ENCODE measurements at regions not wholly inside any gene's neighbourhood (a gene's known extent, or its start where the extent isn't known, plus 50 kb on each side); places are given as distances from the start of the nearest gene placed in this dataset.
"Not testable (repeated sequence)": the region's sequence is repeated elsewhere in the genome, so short reads cannot be mapped to it uniquely, and the experiment has no call there.

- Mint-ChIP-seq H3K36me3 (ENCODE audit: low read depth) (no peaks in the 10 kb centered on the region), H3K27me3 (ENCODE audit: low read depth) (no peaks in the 10 kb centered on the region), H3K4me1 (ENCODE audit: low read depth) (no peaks in the 10 kb centered on the region), H3K4me3 (no peak overlapping the region), H3K9me3 (no peaks in the 10 kb centered on the region), H3K27ac (no peak overlapping the region)
- no peak for DNase-seq (ENCODE audit: low spot score)
These were observed 460.7 kb upstream of the MEIS1 start for GRCh38 chr2:65974067-65974723.

- no peak for DNase-seq (ENCODE audit: low spot score)
- no peaks in the 10 kb centered on the region for H3K27me3 Mint-ChIP-seq (ENCODE audit: low read depth)
- no peaks in the 10 kb centered on the region for H3K36me3 Mint-ChIP-seq (ENCODE audit: low read depth)
- H3K9me3 Mint-ChIP-seq, result no peaks in the 10 kb centered on the region
- H3K4me1 Mint-ChIP-seq (ENCODE audit: low read depth), result no peaks in the 10 kb centered on the region
- no peak overlapping the region for H3K27ac Mint-ChIP-seq
- H3K4me3 Mint-ChIP-seq, result no peak overlapping the region
These were observed 465.8 kb upstream of the MEIS1 start for GRCh38 chr2:65969161-65969560.

- not testable (repeated sequence) for H3K4me3 Mint-ChIP-seq; H3K27me3 Mint-ChIP-seq (ENCODE audit: low read depth); H3K9me3 Mint-ChIP-seq; DNase-seq (ENCODE audit: low spot score); H3K27ac Mint-ChIP-seq; H3K36me3 Mint-ChIP-seq (ENCODE audit: low read depth); H3K4me1 Mint-ChIP-seq (ENCODE audit: low read depth)
These were observed 471.6 kb upstream of the MEIS1 start for GRCh38 chr2:65963303-65963702.

DNA sequence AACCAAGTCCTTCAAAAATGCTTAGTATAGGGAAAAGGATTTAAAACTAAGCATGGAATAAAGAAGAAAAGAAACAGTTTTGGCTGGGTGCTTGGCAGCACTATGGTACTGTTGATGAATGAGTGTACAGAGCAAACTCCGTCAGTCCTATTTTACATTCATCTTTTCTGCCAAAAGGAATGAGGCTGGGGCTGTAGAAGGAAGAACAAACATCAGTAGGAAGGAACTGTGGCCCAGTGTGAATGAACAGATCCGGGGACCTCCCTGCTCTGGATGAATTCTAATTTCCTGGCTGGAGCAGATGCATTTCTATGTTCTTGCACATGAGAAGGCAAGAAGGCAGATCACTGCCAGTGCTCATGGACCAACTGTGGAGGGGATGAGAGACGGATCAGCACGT, 474.0 kb upstream of the MEIS1 start:
- Mint-ChIP-seq H3K4me1 (ENCODE audit: low read depth) (no peaks in the 10 kb centered on the region), H3K27ac (no peak overlapping the region), H3K27me3 (ENCODE audit: low read depth) (no peaks in the 10 kb centered on the region), H3K9me3 (peaks cover 4% of the 10 kb centered on the region), H3K4me3 (no peak overlapping the region), H3K36me3 (ENCODE audit: low read depth) (no peaks in the 10 kb centered on the region)
- no peak for DNase-seq (ENCODE audit: low spot score)

- Mint-ChIP-seq H3K4me1 (ENCODE audit: low read depth) (no peaks in the 10 kb centered on the region), H3K27ac (no peak overlapping the region), H3K36me3 (ENCODE audit: low read depth) (no peaks in the 10 kb centered on the region), H3K9me3 (peaks cover 4% of the 10 kb centered on the region), H3K4me3 (no peak overlapping the region), H3K27me3 (ENCODE audit: low read depth) (no peaks in the 10 kb centered on the region)
- no peak for DNase-seq (ENCODE audit: low spot score)
These were observed 477.0 kb upstream of the MEIS1 start for GRCh38 chr2:65957886-65958285.

GRCh38 chr2:65957454-65957853, 477.5 kb upstream of the MEIS1 start:
- no peaks in the 10 kb centered on the region for H3K27me3 Mint-ChIP-seq (ENCODE audit: low read depth)
- H3K27ac Mint-ChIP-seq, result no peak overlapping the region
- no peak overlapping the region for H3K4me3 Mint-ChIP-seq
- H3K9me3 Mint-ChIP-seq, result peaks cover 1% of the 10 kb centered on the region
- no peak for DNase-seq (ENCODE audit: low spot score)
- H3K36me3 Mint-ChIP-seq (ENCODE audit: low read depth), result no peaks in the 10 kb centered on the region
- H3K4me1 Mint-ChIP-seq (ENCODE audit: low read depth), result no peaks in the 10 kb centered on the region

GRCh38 chr2:65955259-65955658, 479.7 kb upstream of the MEIS1 start:
- Mint-ChIP-seq H3K4me1 (ENCODE audit: low read depth) (no peaks in the 10 kb centered on the region), H3K27me3 (ENCODE audit: low read depth) (no peaks in the 10 kb centered on the region), H3K36me3 (ENCODE audit: low read depth) (no peaks in the 10 kb centered on the region), H3K27ac (no peak overlapping the region), H3K4me3 (no peak overlapping the region), H3K9me3 (no peaks in the 10 kb centered on the region)
- no peak for DNase-seq (ENCODE audit: low spot score)

- Mint-ChIP-seq H3K4me1 (ENCODE audit: low read depth) (no peaks in the 10 kb centered on the region), H3K27ac (no peak overlapping the region), H3K4me3 (no peak overlapping the region), H3K27me3 (ENCODE audit: low read depth) (no peaks in the 10 kb centered on the region), H3K36me3 (ENCODE audit: low read depth) (no peaks in the 10 kb centered on the region), H3K9me3 (no peaks in the 10 kb centered on the region)
- DNase-seq (ENCODE audit: low spot score), result no peak
These were observed 481.8 kb upstream of the MEIS1 start for GRCh38 chr2:65952966-65953761.

- Mint-ChIP-seq H3K27ac (no peak overlapping the region), H3K36me3 (ENCODE audit: low read depth) (no peaks in the 10 kb centered on the region), H3K27me3 (ENCODE audit: low read depth) (no peaks in the 10 kb centered on the region), H3K4me3 (no peak overlapping the region), H3K4me1 (ENCODE audit: low read depth) (no peaks in the 10 kb centered on the region), H3K9me3 (no peaks in the 10 kb centered on the region)
- DNase-seq (ENCODE audit: low spot score), result no peak
These were observed 490.7 kb upstream of the MEIS1 start for GRCh38 chr2:65944213-65944612.

- no peaks in the 10 kb centered on the region for H3K9me3 Mint-ChIP-seq
- H3K27ac Mint-ChIP-seq, result no peak overlapping the region
- no peaks in the 10 kb centered on the region for H3K27me3 Mint-ChIP-seq (ENCODE audit: low read depth)
- H3K4me3 Mint-ChIP-seq, result no peak overlapping the region
- H3K36me3 Mint-ChIP-seq (ENCODE audit: low read depth), result no peaks in the 10 kb centered on the region
- no peak for DNase-seq (ENCODE audit: low spot score)
- H3K4me1 Mint-ChIP-seq (ENCODE audit: low read depth), result no peaks in the 10 kb centered on the region
These were observed 491.7 kb upstream of the MEIS1 start for GRCh38 chr2:65943099-65943786.

DNA sequence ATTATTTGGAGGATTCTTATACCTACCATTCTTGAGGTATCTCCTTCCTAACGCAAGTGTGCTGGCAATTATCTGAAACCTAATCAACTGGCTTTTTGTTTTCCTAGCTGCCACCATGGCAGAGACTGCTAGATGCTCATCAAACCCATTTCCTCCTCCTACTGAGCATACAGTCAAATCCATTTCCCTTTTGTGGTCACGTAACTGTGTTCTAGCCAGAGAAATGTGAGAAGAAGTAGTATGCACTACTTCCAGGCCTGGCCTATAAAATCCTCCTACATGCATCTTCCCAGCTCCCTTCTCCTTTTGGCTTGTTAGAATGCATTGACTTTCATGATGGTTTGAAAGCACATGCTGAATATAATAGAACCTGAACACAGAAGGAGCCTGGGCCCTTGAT, 494.1 kb upstream of the MEIS1 start:
- no peak overlapping the region for H3K27ac Mint-ChIP-seq
- no peak for DNase-seq (ENCODE audit: low spot score)
- H3K9me3 Mint-ChIP-seq, result no peaks in the 10 kb centered on the region
- no peaks in the 10 kb centered on the region for H3K27me3 Mint-ChIP-seq (ENCODE audit: low read depth)
- no peaks in the 10 kb centered on the region for H3K4me1 Mint-ChIP-seq (ENCODE audit: low read depth)
- no peaks in the 10 kb centered on the region for H3K36me3 Mint-ChIP-seq (ENCODE audit: low read depth)
- no peak overlapping the region for H3K4me3 Mint-ChIP-seq

- Mint-ChIP-seq H3K36me3 (ENCODE audit: low read depth) (no peaks in the 10 kb centered on the region), H3K4me1 (ENCODE audit: low read depth) (no peaks in the 10 kb centered on the region), H3K27me3 (ENCODE audit: low read depth) (no peaks in the 10 kb centered on the region), H3K4me3 (no peak overlapping the region), H3K27ac (no peak overlapping the region), H3K9me3 (no peaks in the 10 kb centered on the region)
- DNase-seq (ENCODE audit: low spot score), result no peak
These were observed 495.2 kb upstream of the MEIS1 start for GRCh38 chr2:65939687-65940086.

GRCh38 chr2:65937379-65938160, 497.4 kb upstream of the MEIS1 start:
- Mint-ChIP-seq H3K4me1 (ENCODE audit: low read depth) (no peaks in the 10 kb centered on the region), H3K27me3 (ENCODE audit: low read depth) (no peaks in the 10 kb centered on the region), H3K4me3 (no peak overlapping the region), H3K9me3 (no peaks in the 10 kb centered on the region), H3K27ac (no peak overlapping the region), H3K36me3 (ENCODE audit: low read depth) (no peaks in the 10 kb centered on the region)
- no peak for DNase-seq (ENCODE audit: low spot score)

Data from T-helper 2 cell treated with Interferon-gamma antibody and Interleukin-4, amounts not matched to agents 5 μg/mL and 100 μg/mL, for 36 hours (primary cell).